Esophagus squamous epithelium (tissue), 4 donors: ENCODE measurements at regions not wholly inside any gene's neighbourhood (a gene's known extent, or its start where the extent isn't known, plus 50 kb on each side); places are given as distances from the start of the nearest gene placed in this dataset.

Source experiments
- CTCF ChIP-seq, 6 experiments: fragments of 450-650 bp in 4 of 6; fragments of 200-600 bp in 2 of 6; sonication (generic) in 2 of 6; IDR thresholded peaks; one replicate each; pipeline ENCODE4 v1.5.1; 2016 to 2019; ENCODE audit warnings: antibody characterized with exemption in 6 of 6, mild to moderate bottlenecking in 4 of 6, moderate library complexity in 4 of 6
- POLR2A ChIP-seq, 4 donors: fragments of 450-650 bp; IDR thresholded peaks; one replicate each; pipeline ENCODE4 v1.6.1; 2017; ENCODE audit warnings: antibody characterized with exemption in 4 of 4, mild to moderate bottlenecking in 4 of 4, moderate library complexity in 3 of 4

DNA sequence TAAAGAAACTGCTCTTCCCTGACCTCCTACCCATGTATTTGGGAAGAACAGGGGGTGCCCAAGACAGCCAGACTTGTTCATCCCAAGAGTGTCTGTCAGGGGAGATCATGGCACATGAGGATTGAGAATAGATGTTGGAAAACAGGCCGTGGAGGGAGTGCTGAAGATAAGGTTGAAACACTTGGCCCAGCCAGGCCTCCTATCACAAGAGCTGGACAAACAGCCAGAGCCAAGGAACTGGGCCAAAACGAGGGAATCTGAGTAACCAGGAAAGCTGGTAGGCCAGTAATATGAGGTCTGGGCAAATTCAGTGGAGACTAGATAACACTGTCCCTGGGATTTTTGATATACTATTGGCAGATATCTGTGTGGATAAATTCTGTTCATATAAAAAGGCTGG is 161.7 kb downstream of the TMX1 start:
- no peak for TF ChIP-seq CTCF (IDR thresholded peaks at IDR 0.05)
- no peak for TF ChIP-seq POLR2A (IDR thresholded peaks at IDR 0.05)
